ENCODE measurements at regions not wholly inside any gene's neighbourhood (a gene's known extent, or its start where the extent isn't known, plus 50 kb on each side); places are given as distances from the start of the nearest gene placed in this dataset.

GRCh38 chr13:80235166-80235966 lies 105.6 kb downstream of the SPRY2 start:
- no peak for TF ChIP-seq POLR2A (IDR thresholded peaks at IDR 0.05)
- TF ChIP-seq, protein P1, sequence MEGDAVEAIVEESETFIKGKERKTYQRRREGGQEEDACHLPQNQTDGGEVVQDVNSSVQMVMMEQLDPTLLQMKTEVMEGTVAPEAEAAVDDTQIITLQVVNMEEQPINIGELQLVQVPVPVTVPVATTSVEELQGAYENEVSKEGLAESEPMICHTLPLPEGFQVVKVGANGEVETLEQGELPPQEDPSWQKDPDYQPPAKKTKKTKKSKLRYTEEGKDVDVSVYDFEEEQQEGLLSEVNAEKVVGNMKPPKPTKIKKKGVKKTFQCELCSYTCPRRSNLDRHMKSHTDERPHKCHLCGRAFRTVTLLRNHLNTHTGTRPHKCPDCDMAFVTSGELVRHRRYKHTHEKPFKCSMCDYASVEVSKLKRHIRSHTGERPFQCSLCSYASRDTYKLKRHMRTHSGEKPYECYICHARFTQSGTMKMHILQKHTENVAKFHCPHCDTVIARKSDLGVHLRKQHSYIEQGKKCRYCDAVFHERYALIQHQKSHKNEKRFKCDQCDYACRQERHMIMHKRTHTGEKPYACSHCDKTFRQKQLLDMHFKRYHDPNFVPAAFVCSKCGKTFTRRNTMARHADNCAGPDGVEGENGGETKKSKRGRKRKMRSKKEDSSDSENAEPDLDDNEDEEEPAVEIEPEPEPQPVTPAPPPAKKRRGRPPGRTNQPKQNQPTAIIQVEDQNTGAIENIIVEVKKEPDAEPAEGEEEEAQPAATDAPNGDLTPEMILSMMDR (IDR thresholded peaks at IDR 0.05) = no peak
- no peak for TF ChIP-seq POLR2AphosphoS5 (IDR thresholded peaks at IDR 0.05)

Measured in prostate gland (tissue), 2 donors.